T-helper 17 cell (primary cell): ENCODE measurements at regions not wholly inside any gene's neighbourhood (a gene's known extent, or its start where the extent isn't known, plus 50 kb on each side); places are given as distances from the start of the nearest gene placed in this dataset.
A peak's percentile ranks its signal among the peaks of the same experiment; 100 is the strongest.

ENCODE experiments used
- ATAC-seq: fragments of 150-1000 bp; cut with Tn5 transposase; 2 replicates; pipeline ENCODE4 v1.10.0; 2021; ENCODE audit warnings: mild to moderate bottlenecking, moderate library complexity
- DNase-seq, 3 donors: peaks; one replicate each; pipeline versions ENCODE4 v3.0.0 to v3.0.0-alpha.2; 2020 to 2021
- H3K9me3 ChIP-seq: one replicate; pipeline ENCODE4 v1.7.0; 2013; ENCODE audit warnings: low read length, mild to moderate bottlenecking; ENCODE audit not compliant: control insufficient read depth, poor library complexity, severe bottlenecking
- H3K27ac Mint-ChIP-seq: one replicate; pipeline ENCODE4 v1.8.0; 2022; ENCODE audit warnings: mild to moderate bottlenecking, moderate library complexity, mixed read lengths
- H3K27me3 Mint-ChIP-seq: one replicate; pipeline ENCODE4 v1.8.0; 2022; ENCODE audit warnings: mixed read lengths
- H3K36me3 Mint-ChIP-seq: one replicate; pipeline ENCODE4 v1.8.0; 2022; ENCODE audit warnings: low read depth, mixed read lengths
- H3K4me1 Mint-ChIP-seq: one replicate; pipeline ENCODE4 v1.8.0; 2022; ENCODE audit warnings: mild to moderate bottlenecking, mixed read lengths
- H3K4me3 Mint-ChIP-seq: one replicate; pipeline ENCODE4 v1.8.0; 2022; ENCODE audit warnings: mild to moderate bottlenecking, moderate library complexity, mixed read lengths

DNA sequence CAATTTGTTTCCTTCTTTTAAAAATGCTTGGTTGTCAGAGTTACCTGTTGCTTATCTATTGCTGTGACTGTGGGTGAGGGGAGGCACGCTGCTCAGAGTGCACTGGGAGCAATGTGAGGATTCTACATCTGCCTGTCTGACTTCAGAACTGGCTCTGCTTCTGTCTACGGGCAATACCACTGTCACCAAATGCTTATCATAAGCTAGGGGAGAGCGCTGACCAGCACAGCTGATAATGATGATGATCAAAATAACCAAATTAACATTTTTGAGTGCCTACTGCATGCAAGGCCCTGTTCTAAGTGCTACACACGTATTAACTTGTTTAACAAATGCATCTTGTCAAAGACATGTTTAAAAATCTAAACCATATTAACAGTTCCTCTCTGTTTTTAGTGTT is 79.2 kb upstream of the TPRG1 start:
- no peak overlapping the region for H3K27ac Mint-ChIP-seq
- peaks cover 2% of the 10 kb centered on the region for H3K4me1 Mint-ChIP-seq
- H3K27me3 Mint-ChIP-seq: peaks cover 31% of the 10 kb centered on the region
- no peak overlapping the region for H3K4me3 Mint-ChIP-seq
- no peaks in the 10 kb centered on the region for H3K9me3 ChIP-seq
- no peak for DNase-seq
- H3K36me3 Mint-ChIP-seq: peaks cover 4% of the 10 kb centered on the region
- ATAC-seq: no peak

DNA sequence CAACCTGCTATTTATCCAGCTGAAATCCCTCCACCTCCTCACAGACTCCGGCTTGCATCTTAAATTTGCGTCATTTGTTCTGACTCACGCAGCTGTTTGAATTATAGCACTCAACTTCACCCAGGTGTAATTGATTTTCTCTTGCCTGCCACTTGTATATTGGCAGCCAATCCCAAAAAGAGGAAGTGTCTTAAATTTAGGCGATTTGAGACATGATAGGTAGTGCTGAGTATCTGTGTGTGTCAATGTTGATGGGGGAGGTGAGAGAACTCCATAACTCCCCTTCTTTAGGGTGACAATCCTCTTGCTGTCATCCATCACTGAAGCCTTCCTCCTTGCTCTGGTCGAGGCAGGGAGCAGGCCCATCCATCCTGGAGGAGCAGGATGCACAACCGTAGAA is 77.2 kb upstream of the TPRG1 start:
- Mint-ChIP-seq H3K36me3 (peaks cover 8% of the 10 kb centered on the region), H3K4me3 (no peak overlapping the region), H3K27ac (no peak overlapping the region), H3K4me1 (peaks cover 2% of the 10 kb centered on the region), H3K27me3 (peaks cover 31% of the 10 kb centered on the region)
- ATAC-seq (no peak), DNase-seq (no peak)
- no peaks in the 10 kb centered on the region for H3K9me3 ChIP-seq

- Mint-ChIP-seq H3K27ac (no peak overlapping the region), H3K4me1 (peaks cover 2% of the 10 kb centered on the region), H3K36me3 (peaks cover 8% of the 10 kb centered on the region), H3K4me3 (no peak overlapping the region), H3K27me3 (peaks cover 31% of the 10 kb centered on the region)
- H3K9me3 ChIP-seq: no peaks in the 10 kb centered on the region
- DNase-seq (no peak), ATAC-seq (no peak)
These were observed 75.7 kb upstream of the TPRG1 start for GRCh38 chr3:189096092-189096491.

- H3K27me3 Mint-ChIP-seq: peaks cover 14% of the 10 kb centered on the region
- DNase-seq: no peak
- no peak overlapping the region for H3K27ac Mint-ChIP-seq
- peaks cover 4% of the 10 kb centered on the region for H3K36me3 Mint-ChIP-seq
- H3K9me3 ChIP-seq: no peaks in the 10 kb centered on the region
- no peak for ATAC-seq
- no peak overlapping the region for H3K4me3 Mint-ChIP-seq
- H3K4me1 Mint-ChIP-seq: peaks cover 2% of the 10 kb centered on the region
These were observed 72.7 kb upstream of the TPRG1 start for GRCh38 chr3:189099031-189099471.

DNA sequence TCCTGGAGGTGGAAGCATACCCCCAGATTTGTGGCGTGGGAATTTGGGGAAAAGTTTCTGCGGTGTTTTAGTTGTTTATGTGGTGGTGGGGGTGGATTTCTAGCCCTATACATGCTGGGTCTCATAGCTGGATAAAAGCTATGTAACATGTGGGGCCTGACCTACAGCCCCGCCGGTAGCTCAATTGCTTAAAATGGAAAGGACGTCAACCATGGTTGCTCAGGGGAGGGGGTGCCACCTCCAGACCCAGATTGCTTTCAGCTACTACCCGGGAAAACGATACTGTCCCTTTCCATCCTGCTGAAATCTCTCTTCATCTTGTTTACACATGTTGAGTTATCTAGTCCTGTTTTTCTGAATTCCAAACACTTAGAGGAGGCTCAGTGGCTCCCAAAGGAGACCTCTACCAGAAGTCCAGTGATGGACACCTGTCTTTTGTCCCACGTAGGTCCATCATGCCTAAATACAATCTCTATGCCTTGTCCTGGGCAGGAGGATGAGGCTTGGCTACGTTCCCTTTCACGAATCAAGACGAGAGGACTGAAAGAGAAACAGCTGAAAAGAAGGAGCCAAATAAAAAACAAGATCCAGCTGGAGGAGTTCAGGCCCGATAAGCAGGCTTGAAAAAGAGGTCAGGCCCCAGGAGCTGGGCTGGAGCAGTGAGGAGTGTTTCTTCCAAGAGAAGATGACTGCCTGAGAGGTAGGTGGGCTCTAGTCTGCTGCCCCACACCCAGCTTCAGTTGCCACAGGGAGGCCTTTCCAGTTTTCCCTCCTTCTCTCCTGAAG is 72.1 kb upstream of the TPRG1 start:
- DNase-seq (no peak), ATAC-seq (no peak)
- no peaks in the 10 kb centered on the region for H3K9me3 ChIP-seq
- peaks cover 4% of the 10 kb centered on the region for H3K36me3 Mint-ChIP-seq
- H3K27ac Mint-ChIP-seq: no peak overlapping the region
- H3K4me3 Mint-ChIP-seq: no peak overlapping the region
- H3K27me3 Mint-ChIP-seq: peaks cover 8% of the 10 kb centered on the region
- H3K4me1 Mint-ChIP-seq: peaks cover 2% of the 10 kb centered on the region

- peaks cover 4% of the 10 kb centered on the region for H3K27me3 Mint-ChIP-seq
- ATAC-seq (no peak), DNase-seq (no peak)
- H3K4me1 Mint-ChIP-seq: no peaks in the 10 kb centered on the region
- H3K4me3 Mint-ChIP-seq: no peak overlapping the region
- H3K36me3 Mint-ChIP-seq: peaks cover 4% of the 10 kb centered on the region
- H3K9me3 ChIP-seq: no peaks in the 10 kb centered on the region
- H3K27ac Mint-ChIP-seq: no peak overlapping the region
These were observed 70.9 kb upstream of the TPRG1 start for GRCh38 chr3:189100866-189101265.

- no peak overlapping the region for H3K4me3 Mint-ChIP-seq
These were observed 70.2 kb upstream of the TPRG1 start for GRCh38 chr3:189101594-189101993.

GRCh38 chr3:189103208-189103607 is 68.6 kb upstream of the TPRG1 start:
- H3K36me3 Mint-ChIP-seq: no peaks in the 10 kb centered on the region
- no peaks in the 10 kb centered on the region for H3K4me1 Mint-ChIP-seq
- ATAC-seq (no peak), DNase-seq (no peak)
- no peak overlapping the region for H3K27ac Mint-ChIP-seq
- H3K9me3 ChIP-seq: no peaks in the 10 kb centered on the region
- H3K4me3 Mint-ChIP-seq: no peak overlapping the region
- peaks cover 12% of the 10 kb centered on the region for H3K27me3 Mint-ChIP-seq

More at GRCh38 chr3:189101594-189101993, 70.2 kb upstream of the TPRG1 start:
- H3K36me3 Mint-ChIP-seq: peaks cover 4% of the 10 kb centered on the region
- H3K4me1 Mint-ChIP-seq: no peaks in the 10 kb centered on the region
- peaks cover 4% of the 10 kb centered on the region for H3K27me3 Mint-ChIP-seq
- no peaks in the 10 kb centered on the region for H3K9me3 ChIP-seq
- no peak for DNase-seq
- H3K27ac Mint-ChIP-seq: no peak overlapping the region
- no peak for ATAC-seq

DNA sequence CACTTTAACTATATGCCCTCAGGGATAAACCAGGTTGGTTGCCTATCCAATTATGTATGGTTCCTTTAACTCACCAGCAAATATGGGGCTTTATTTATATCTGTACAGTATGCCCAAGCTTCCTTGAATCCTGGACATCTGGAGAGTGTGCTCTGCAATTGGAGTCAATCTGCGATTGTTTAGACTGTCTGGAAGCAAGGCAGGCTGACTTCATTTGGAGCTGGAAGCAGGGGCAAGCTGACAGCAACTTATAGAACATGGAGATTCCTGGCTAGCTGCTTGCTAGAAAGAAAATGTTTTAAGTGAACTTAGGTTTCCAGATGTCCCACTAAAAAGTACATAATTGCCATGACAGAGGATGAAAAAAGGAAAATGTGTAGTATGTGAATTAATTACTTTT is 63.7 kb upstream of the TPRG1 start:
- H3K27me3 Mint-ChIP-seq: peaks cover 23% of the 10 kb centered on the region
- no peaks in the 10 kb centered on the region for H3K36me3 Mint-ChIP-seq

GRCh38 chr3:189108735-189109134 is 63.0 kb upstream of the TPRG1 start:
- no peak overlapping the region for H3K27ac Mint-ChIP-seq

More for the DNA sequence above, 63.7 kb upstream of the TPRG1 start:
- H3K27ac Mint-ChIP-seq: no peak overlapping the region
- H3K4me3 Mint-ChIP-seq: no peak overlapping the region
- ATAC-seq (no peak), DNase-seq (no peak)
- no peaks in the 10 kb centered on the region for H3K9me3 ChIP-seq
- H3K4me1 Mint-ChIP-seq: peaks cover 2% of the 10 kb centered on the region

GRCh38 chr3:189109145-189109544 is 62.6 kb upstream of the TPRG1 start:
- Mint-ChIP-seq H3K27me3 (peaks cover 23% of the 10 kb centered on the region), H3K27ac (no peak overlapping the region), H3K4me1 (peaks cover 2% of the 10 kb centered on the region), H3K36me3 (no peaks in the 10 kb centered on the region), H3K4me3 (no peak overlapping the region)
- no peaks in the 10 kb centered on the region for H3K9me3 ChIP-seq
- DNase-seq (no peak), ATAC-seq (no peak)

More at GRCh38 chr3:189108735-189109134, 63.0 kb upstream of the TPRG1 start:
- peaks cover 2% of the 10 kb centered on the region for H3K4me1 Mint-ChIP-seq
- DNase-seq (no peak), ATAC-seq (no peak)
- H3K27me3 Mint-ChIP-seq: peaks cover 22% of the 10 kb centered on the region
- no peak overlapping the region for H3K4me3 Mint-ChIP-seq
- no peaks in the 10 kb centered on the region for H3K36me3 Mint-ChIP-seq
- no peaks in the 10 kb centered on the region for H3K9me3 ChIP-seq

DNA sequence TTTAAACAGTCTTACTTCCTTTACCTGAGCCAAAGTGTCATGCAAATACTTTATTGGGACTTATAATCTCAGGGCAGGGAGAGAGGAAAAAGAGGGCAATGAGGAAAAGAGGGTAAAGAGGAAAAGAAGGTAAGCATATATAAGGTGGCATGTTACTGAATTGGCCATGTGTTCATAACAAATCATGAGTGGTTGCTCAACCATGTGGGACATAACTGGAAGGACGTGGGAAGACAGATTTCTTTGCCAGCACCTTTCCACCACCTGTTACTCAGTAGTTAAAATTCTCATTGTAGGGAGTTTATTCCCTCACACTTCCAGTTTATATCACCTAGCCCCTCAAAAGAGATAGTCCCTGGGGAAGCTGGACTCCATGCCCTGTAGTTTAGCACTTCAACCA is 54.7 kb upstream of the TPRG1 start:
- Mint-ChIP-seq H3K4me1 (peaks cover 4% of the 10 kb centered on the region), H3K27ac (no peak overlapping the region), H3K36me3 (peaks cover 2% of the 10 kb centered on the region), H3K27me3 (peaks cover 7% of the 10 kb centered on the region), H3K4me3 (no peak overlapping the region)
- no peaks in the 10 kb centered on the region for H3K9me3 ChIP-seq
- ATAC-seq: no peak
- DNase-seq: no peak

DNA sequence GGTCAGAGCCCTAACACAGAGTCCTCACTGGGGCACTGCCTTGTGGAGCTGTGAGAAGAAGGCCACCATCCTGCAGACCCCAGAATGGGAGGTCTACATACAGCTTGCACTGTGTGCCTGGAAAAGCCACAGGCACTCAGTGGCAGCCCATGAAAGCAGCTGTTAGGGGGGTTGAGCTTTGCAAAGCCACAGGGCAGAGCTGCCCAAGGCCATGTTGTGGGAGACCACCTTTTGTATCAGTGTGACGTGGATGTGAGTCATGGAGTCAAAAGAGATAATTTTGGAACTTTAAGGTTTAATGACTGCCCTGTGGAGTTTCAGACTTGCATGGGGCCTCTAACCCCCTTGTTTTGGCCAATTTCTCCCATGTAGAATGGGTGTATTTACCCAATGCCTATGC is 52.9 kb upstream of the TPRG1 start:
- H3K4me1 Mint-ChIP-seq: peaks cover 4% of the 10 kb centered on the region

DNA sequence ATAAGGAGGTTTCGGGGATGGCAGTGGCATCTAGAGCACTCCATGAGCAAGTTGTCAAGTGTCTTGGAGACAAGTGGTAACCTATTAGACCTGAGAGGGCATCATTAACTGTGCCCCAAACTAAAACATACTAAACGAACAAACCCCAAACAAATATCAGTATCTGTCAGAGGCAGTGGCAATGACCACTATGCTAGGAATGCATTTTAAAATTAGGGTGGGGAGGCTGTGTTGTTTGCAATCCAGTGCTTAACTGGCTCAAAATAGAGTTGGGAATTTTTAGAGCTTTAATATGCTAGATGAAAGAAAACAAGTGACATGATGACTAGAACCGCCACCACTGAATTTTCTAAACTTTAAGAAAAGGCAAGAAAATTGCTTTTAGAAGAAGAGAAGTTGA is 51.8 kb upstream of the TPRG1 start:
- H3K36me3 Mint-ChIP-seq: peaks cover 2% of the 10 kb centered on the region
- no peaks in the 10 kb centered on the region for H3K27me3 Mint-ChIP-seq
- H3K4me3 Mint-ChIP-seq: peak overlapping the region; percentile 39
- no peak for DNase-seq
- H3K27ac Mint-ChIP-seq: no peak overlapping the region
- H3K4me1 Mint-ChIP-seq: peaks cover 4% of the 10 kb centered on the region
- H3K9me3 ChIP-seq: no peaks in the 10 kb centered on the region
- ATAC-seq: no peak

More for the DNA sequence above, 52.9 kb upstream of the TPRG1 start:
- DNase-seq (no peak), ATAC-seq (no peak)
- H3K36me3 Mint-ChIP-seq: peaks cover 2% of the 10 kb centered on the region
- no peaks in the 10 kb centered on the region for H3K9me3 ChIP-seq
- H3K4me3 Mint-ChIP-seq: no peak overlapping the region
- peaks cover 7% of the 10 kb centered on the region for H3K27me3 Mint-ChIP-seq
- H3K27ac Mint-ChIP-seq: no peak overlapping the region
